Mucosa of rectum (tissue), 2 donors: ENCODE measurements at regions not wholly inside any gene's neighbourhood (a gene's known extent, or its start where the extent isn't known, plus 50 kb on each side); places are given as distances from the start of the nearest gene placed in this dataset.

Experiments used
- H3K27ac ChIP-seq, 2 donors: one replicate each; pipeline ENCODE4 v1.7.0; 2013; ENCODE audit warnings: inconsistent platforms in 2 of 2, low read depth in 2 of 2, low read length in 2 of 2
- H3K27me3 ChIP-seq, 2 donors: one replicate each; pipeline ENCODE4 v1.7.0; 2013; ENCODE audit warnings: low read length in 2 of 2; ENCODE audit not compliant: control insufficient read depth in 2 of 2, insufficient read depth in 2 of 2
- H3K36me3 ChIP-seq, 2 donors: one replicate each; pipeline ENCODE4 v1.7.0; 2013; ENCODE audit warnings: low read length in 2 of 2; ENCODE audit not compliant: control insufficient read depth in 2 of 2, insufficient read depth in 2 of 2
- H3K4me1 ChIP-seq, 2 donors: one replicate each; pipeline ENCODE4 v1.7.0; 2013; ENCODE audit warnings: low read length in 2 of 2, mild to moderate bottlenecking in 1 of 2; ENCODE audit not compliant: control insufficient read depth in 2 of 2, insufficient read depth in 2 of 2
- H3K4me3 ChIP-seq, 2 donors: one replicate each; pipeline ENCODE4 v1.7.0; 2013; ENCODE audit warnings: low read length in 2 of 2
- H3K9ac ChIP-seq, 2 donors: one replicate each; pipeline ENCODE4 v1.7.0; 2013; ENCODE audit warnings: low read length in 2 of 2, low read depth in 1 of 2, mild to moderate bottlenecking in 1 of 2
- H3K9me3 ChIP-seq, 2 donors: one replicate each; pipeline ENCODE4 v1.7.0; 2013; ENCODE audit warnings: low read length in 2 of 2; ENCODE audit not compliant: control insufficient read depth in 2 of 2
- donor health status: healthy.
- donor health status: Normal muscosa, but diverticular disease.

- no peak overlapping the region for H3K27ac ChIP-seq
- H3K36me3 ChIP-seq: no peaks in the 10 kb centered on the region
- H3K4me1 ChIP-seq: no peaks in the 10 kb centered on the region
- no peak overlapping the region for H3K9ac ChIP-seq
- no peak overlapping the region for H3K4me3 ChIP-seq
- H3K9me3 ChIP-seq: no peaks in the 10 kb centered on the region
- H3K27me3 ChIP-seq: no peaks in the 10 kb centered on the region
Measured at GRCh38 chr7:34401776-34402175, 256.2 kb upstream of the NPSR1 start.

- Histone ChIP-seq H3K4me3 (no peak overlapping the region), H3K27ac (no peak overlapping the region), H3K4me1 (no peaks in the 10 kb centered on the region), H3K27me3 (no peaks in the 10 kb centered on the region), H3K9ac (no peak overlapping the region), H3K36me3 (no peaks in the 10 kb centered on the region), H3K9me3 (no peaks in the 10 kb centered on the region)
Measured at GRCh38 chr7:34406848-34407530, 251.0 kb upstream of the NPSR1 start.

GRCh38 chr7:34407586-34407985 is 250.4 kb upstream of the NPSR1 start:
- no peak overlapping the region for H3K4me3 ChIP-seq
- H3K36me3 ChIP-seq: no peaks in the 10 kb centered on the region
- H3K4me1 ChIP-seq: no peaks in the 10 kb centered on the region
- H3K27ac ChIP-seq: no peak overlapping the region
- no peak overlapping the region for H3K9ac ChIP-seq
- no peaks in the 10 kb centered on the region for H3K27me3 ChIP-seq
- no peaks in the 10 kb centered on the region for H3K9me3 ChIP-seq

- H3K9me3 ChIP-seq: no peaks in the 10 kb centered on the region
Measured at GRCh38 chr7:34417781-34418180, 240.2 kb upstream of the NPSR1 start.

GRCh38 chr7:34421526-34421925 is 236.5 kb upstream of the NPSR1 start:
- Histone ChIP-seq H3K36me3 (no peaks in the 10 kb centered on the region), H3K27ac (no peak overlapping the region), H3K4me1 (no peaks in the 10 kb centered on the region), H3K9me3 (no peaks in the 10 kb centered on the region), H3K27me3 (no peaks in the 10 kb centered on the region), H3K4me3 (no peak overlapping the region), H3K9ac (no peak overlapping the region)

More at GRCh38 chr7:34417781-34418180, 240.2 kb upstream of the NPSR1 start:
- Histone ChIP-seq H3K4me3 (no peak overlapping the region), H3K27me3 (no peaks in the 10 kb centered on the region), H3K4me1 (no peaks in the 10 kb centered on the region), H3K9ac (no peak overlapping the region), H3K36me3 (no peaks in the 10 kb centered on the region), H3K27ac (no peak overlapping the region)

- Histone ChIP-seq H3K4me3 (no peak overlapping the region), H3K9me3 (no peaks in the 10 kb centered on the region), H3K9ac (no peak overlapping the region), H3K27me3 (no peaks in the 10 kb centered on the region), H3K36me3 (no peaks in the 10 kb centered on the region), H3K27ac (no peak overlapping the region), H3K4me1 (no peaks in the 10 kb centered on the region)
Measured at GRCh38 chr7:34425194-34425593, 232.8 kb upstream of the NPSR1 start.

- Histone ChIP-seq H3K27me3 (no peaks in the 10 kb centered on the region), H3K36me3 (no peaks in the 10 kb centered on the region), H3K9me3 (no peaks in the 10 kb centered on the region), H3K9ac (no peak overlapping the region), H3K4me1 (no peaks in the 10 kb centered on the region), H3K4me3 (no peak overlapping the region), H3K27ac (no peak overlapping the region)
Measured at GRCh38 chr7:34425631-34426384, 232.2 kb upstream of the NPSR1 start.

- Histone ChIP-seq H3K9ac (no peak overlapping the region), H3K27me3 (no peaks in the 10 kb centered on the region), H3K27ac (no peak overlapping the region), H3K9me3 (no peaks in the 10 kb centered on the region), H3K4me1 (no peaks in the 10 kb centered on the region), H3K4me3 (no peak overlapping the region), H3K36me3 (no peaks in the 10 kb centered on the region)
Measured at GRCh38 chr7:34430456-34430855, 227.6 kb upstream of the NPSR1 start.

- Histone ChIP-seq H3K4me3 (no peak overlapping the region), H3K9me3 (no peaks in the 10 kb centered on the region), H3K27ac (no peak overlapping the region), H3K27me3 (no peaks in the 10 kb centered on the region), H3K9ac (no peak overlapping the region), H3K4me1 (no peaks in the 10 kb centered on the region), H3K36me3 (no peaks in the 10 kb centered on the region)
Measured at GRCh38 chr7:34438436-34438835, 219.6 kb upstream of the NPSR1 start.

- no peaks in the 10 kb centered on the region for H3K4me1 ChIP-seq
- no peaks in the 10 kb centered on the region for H3K27me3 ChIP-seq
- H3K9ac ChIP-seq: no peak overlapping the region
Measured at GRCh38 chr7:34445653-34446052, 212.4 kb upstream of the NPSR1 start.

More at GRCh38 chr7:34445653-34446052, 212.4 kb upstream of the NPSR1 start:
- Histone ChIP-seq H3K36me3 (no peaks in the 10 kb centered on the region), H3K4me3 (no peak overlapping the region), H3K9me3 (no peaks in the 10 kb centered on the region), H3K27ac (no peak overlapping the region)
